ENCODE measurements at regions not wholly inside any gene's neighbourhood (a gene's known extent, or its start where the extent isn't known, plus 50 kb on each side); places are given as distances from the start of the nearest gene placed in this dataset.

DNA sequence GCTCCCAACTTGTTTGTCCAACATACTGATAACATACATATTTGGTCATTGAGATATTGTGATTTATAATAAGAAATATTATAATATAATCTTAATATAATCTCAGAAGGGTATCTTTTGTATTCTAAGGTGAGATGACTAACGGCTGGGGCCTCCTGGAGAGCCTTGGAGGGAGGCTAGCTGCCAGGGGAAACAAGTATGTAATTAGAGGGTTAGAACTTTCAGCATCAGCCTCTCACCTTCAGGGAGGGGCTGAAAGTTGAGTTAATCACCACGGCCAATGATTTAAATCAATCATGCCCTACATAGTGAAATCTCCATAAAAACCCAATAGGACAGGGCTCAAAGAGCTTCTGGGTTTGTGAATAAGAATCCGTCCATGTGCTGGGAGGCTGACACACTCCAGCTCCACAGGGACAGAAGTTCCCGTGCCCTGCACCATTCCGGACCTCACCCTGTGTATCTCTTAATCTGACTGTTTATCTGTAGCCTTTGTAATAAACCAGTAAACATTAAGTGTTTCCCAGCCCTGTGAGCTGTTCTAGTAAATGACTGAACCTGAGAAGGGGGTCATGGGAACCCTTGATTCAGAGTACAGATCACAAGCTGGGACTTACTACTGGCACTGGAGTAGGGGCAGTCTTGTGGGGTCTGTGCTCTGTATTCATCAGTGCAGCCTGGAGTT lies 86.3 kb upstream of the STEAP1B start:
- no peak for DNase-seq (ENCODE audit: low read depth)

DNA sequence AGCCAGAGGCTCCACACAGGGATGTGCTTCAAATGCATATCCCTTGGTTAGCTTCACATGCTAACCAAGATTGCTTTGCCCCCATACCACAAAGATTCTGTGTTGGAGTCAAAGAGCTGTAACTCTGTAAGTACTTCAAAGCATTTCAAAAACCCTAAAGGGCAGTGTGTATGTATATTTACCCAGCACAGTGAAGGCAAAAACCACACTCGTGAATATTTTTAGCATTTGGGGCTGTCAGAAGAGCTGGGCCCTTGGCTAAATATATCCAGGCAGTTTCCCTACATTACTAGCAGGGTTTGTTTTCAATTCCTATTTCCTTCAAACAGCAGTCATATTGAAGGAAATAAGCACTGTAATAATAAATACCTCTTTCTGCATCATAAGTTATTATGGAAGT lies 84.2 kb upstream of the STEAP1B start:
- DNase-seq (ENCODE audit: low read depth), result no peak

DNA sequence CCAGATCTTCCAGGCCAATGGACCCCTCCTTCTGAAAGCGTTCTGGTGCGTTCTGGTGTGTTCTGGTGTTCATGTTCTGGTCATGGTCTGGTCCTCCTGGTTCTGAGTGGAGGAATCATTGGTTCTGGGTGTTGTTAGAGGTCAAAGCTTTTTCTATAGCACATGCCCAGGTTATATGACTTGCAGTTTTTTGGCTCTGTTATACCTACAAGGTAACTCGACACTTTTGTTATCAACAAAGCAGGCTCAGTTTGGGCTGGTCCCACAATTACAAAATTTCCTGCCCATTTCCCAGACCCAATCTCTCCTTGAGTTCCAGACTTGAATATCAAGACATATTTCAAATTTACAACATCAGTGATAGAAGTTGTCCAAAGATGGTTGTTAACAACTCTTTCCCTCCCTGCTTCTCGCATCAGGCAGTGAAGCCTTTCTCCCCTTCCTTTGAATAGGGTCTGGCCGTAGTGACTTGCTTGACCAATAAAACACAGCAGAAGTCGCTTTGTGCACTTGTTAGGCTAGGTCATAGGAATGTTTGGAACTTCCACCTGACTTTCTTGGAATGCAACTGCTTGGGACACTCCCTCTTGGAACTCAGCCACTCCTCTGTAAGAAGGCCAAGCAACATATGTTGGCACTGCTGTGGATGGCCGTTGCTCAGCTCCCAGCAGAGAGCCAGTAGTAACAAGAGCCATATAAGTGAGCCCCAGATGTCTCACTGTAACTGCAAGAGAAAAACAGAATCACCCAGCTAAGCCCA lies 83.1 kb upstream of the STEAP1B start:
- no peak for DNase-seq (ENCODE audit: low read depth)

DNA sequence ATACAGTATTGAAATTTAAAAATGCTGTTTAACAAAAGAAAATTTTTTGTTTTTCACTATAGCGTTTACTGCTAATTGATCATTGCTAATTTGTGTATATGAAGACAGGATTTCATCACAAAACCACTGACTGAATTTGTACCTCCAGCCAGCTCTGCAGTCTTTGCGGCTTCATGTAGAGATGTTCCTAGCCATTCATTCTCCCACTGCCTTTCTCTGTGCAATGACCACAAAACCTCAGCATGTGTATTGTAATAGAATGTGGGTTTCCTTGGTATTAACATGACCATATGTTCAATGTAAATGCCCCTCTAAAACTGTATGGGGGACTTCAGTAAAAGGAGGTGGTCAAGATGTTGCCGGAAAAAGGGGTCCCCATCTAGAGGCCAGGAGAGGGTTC lies 81.1 kb upstream of the STEAP1B start:
- no peak for DNase-seq (ENCODE audit: low read depth)

DNA sequence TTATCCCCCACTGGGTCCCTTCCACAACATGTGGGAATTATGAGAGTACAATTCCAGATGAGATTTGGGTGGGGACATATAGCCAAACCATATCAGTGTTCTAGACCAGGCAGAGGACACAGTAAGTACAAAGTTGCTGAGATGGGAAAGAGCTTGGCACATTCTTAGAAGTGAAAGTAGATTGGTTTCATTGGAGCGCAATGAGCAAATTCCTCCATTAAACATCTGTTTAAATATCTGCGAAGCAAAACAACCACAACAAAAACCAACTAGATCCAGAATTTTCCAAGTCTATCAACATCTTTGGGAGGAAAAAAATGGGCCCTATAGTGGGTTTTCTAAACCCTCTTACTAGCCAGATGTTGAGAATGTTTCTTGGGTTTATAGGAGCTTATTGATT lies 80.0 kb upstream of the STEAP1B start:
- DNase-seq (ENCODE audit: low read depth), result no peak

DNA sequence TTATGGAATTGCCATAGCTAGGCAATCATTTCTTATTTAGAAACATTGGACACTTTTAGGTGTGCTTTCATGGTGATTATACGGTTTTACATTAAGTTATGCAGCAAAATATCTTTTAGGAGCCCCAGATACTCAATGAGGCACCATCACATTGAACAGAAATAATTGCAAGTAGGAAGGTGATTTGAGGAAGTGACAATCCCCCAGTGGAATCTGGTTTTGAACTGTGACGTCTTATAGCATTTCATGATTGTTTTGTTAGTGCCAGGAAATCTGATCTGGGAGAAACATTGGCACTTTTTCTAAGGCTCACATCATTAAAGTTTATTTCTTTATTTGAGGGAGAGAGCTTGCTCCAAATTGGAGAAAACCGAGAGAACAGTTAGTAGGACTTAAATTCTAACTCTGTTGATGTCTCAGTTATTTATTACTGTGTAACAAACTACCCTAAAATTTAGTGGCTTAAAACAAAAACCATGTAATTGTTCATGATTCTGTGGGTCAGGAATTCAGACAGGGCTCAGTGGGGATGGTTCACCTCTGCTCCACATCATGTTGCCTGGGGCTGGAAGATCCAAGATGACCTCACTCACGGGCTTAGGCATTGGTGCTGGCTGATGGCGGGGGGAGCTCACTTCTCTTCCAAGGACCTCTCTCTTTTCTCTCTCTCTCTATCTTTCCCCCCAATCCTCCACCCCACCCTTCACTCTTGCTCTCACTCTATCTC lies 78.2 kb upstream of the STEAP1B start:
- DNase-seq (ENCODE audit: low read depth), result no peak

DNA sequence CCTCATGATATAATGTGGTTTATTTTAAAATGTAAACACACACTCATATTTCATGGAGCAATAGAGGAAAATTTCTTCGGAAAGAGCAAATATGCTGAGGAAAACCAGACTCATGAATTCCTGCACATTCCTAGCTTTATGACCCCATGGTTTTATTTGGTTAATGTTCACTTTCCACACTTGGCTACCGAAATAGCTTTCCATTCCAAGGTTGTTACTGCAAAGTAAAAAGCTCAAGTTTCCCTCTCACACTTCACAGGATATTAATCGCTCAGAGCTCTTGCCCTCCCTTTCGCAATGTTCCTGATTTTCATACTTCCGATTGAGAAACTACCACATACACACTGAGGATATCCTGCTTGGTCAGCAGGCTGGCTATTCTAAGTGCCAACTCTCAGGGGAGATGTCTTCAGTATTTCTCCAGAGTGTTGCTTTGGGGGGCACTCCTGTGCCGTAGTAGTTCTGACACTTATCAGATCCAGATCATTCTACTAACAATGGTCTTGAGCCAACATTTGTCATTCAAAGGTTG lies 77.5 kb upstream of the STEAP1B start:
- no peak for DNase-seq (ENCODE audit: low read depth)

DNA sequence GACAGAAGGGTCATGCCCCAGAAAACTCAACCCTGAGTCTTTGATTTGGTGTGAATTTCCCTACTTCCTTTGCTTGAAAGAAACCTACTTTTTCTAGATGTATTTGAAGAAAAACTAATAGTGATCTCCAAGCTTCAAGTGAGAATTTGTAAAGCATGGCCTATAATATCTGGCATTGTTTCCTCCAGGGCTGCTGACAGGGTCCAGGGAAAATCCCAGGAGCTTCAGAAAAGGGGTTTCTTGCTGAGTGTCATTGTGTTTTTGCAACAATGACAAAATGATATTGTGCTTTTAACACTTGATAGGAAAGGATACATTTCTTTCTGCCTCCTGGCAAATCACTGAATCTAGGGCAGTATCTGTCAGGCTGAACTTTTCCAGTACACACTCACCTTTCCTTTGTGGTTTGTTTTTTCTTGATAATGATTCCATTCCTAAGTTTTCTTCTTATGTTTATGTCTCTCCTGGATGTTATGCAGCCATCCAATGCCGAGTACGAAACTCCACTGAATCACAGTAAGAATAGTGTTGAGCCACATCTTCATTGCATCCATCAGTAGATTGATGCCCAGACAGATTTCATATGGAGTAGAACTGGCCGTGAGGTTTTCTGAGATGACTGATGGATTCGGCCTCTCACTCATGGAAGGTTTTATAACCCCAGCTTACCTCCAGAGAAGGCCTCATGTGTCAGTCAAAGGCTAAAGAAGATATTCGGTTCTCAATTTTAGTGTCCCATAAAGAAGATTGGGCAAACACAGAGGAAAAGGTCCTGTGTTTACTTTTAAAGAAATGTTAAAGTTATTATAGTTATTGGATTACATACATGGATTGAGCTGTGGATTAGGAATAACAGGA lies 76.9 kb upstream of the STEAP1B start:
- no peak for DNase-seq (ENCODE audit: low read depth)

DNA sequence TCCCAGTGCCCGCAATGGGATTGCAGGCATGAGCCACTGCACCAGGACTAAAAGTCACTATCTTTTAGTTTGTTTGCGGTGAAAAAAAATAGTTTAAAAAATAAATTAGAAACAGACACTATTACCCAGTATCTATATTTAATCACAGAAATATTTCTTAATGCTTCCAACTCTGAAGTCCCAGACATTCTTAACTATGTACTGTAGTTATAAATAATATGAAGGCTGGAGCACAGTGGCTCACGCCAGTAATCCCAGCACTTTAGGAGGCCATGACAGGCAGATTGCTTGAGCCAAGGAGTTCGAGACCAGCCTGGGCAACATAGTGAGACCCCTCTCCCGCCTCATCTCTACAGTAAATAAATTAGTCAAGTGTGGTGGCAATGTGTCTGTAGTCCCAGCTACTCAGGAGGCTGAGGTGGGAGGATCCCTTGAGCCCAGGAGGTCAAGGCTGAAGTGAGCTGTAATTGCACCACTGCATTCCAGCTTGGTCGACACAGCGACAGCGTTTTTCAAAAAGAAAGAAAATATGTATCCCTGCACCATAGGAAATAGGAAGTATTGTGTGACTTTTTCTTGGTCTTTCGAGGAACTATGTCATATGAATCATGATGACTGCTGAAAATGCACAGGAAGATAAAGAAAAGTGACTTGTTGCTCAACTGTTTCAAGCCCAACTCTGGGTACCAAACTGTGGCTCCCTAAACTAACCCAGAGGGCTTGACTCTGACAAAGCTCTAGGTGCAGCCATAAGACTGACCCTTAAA lies 74.9 kb upstream of the STEAP1B start:
- DNase-seq (ENCODE audit: low read depth), result no peak

DNA sequence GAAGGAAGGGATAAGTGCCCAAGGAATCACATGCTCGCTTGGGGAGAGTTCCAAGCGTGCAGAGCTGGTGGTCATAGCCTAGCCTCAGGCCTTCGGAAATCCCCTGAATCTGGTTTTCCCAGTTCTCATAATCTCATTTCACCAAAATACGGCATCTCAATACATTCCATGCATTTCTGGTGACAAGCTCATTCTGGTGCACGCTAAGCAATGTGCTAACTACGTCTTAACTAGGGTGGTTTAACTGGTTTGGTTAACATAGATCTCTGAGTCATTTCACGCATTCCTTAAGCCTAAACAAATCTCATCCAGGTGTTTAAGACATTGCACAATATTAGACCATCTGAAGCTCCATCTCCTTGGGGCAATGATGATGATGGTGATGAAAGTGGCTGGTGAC lies 72.9 kb upstream of the STEAP1B start:
- DNase-seq (ENCODE audit: low read depth), result no peak

DNA sequence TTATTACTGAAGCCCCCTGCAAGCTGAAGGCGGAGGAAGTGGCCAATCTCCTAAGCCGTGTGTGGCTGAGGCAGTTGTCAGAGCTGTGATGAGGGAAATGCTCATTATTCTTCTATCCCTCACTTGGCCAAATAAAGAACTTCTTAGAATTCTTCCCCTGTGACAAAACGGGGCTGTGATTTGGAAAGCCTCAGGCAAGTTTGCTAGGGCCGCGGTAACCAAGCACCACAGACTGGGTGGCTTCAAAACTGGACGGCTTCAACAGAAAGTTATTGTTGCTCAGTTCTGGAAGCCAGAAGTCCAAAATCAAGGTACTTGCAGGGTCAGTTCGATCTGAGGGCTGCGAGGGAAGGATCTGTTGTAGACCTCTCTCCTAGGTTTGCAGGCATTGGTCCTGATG lies 72.3 kb upstream of the STEAP1B start:
- no peak for DNase-seq (ENCODE audit: low read depth)

DNA sequence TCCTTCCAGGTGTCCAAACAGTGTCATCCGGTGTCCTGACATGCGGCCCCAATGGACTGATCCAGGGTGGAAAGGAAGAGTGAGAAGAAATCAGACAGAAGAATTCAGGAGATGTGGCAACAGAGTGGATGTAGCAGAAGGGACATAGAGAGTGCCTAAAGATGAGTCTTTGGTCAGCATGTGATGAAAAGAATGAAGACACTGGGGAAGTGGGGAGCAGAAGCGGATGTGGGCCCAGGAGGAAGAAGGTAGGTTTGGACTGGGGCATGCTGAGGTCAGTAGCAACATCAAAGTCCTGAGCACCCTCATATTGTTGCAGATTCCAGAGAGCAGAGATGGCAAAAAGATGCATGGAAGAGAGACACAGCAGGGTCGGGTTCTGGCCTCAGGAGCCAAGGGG lies 71.8 kb upstream of the STEAP1B start:
- no peak for DNase-seq (ENCODE audit: low read depth)

DNA sequence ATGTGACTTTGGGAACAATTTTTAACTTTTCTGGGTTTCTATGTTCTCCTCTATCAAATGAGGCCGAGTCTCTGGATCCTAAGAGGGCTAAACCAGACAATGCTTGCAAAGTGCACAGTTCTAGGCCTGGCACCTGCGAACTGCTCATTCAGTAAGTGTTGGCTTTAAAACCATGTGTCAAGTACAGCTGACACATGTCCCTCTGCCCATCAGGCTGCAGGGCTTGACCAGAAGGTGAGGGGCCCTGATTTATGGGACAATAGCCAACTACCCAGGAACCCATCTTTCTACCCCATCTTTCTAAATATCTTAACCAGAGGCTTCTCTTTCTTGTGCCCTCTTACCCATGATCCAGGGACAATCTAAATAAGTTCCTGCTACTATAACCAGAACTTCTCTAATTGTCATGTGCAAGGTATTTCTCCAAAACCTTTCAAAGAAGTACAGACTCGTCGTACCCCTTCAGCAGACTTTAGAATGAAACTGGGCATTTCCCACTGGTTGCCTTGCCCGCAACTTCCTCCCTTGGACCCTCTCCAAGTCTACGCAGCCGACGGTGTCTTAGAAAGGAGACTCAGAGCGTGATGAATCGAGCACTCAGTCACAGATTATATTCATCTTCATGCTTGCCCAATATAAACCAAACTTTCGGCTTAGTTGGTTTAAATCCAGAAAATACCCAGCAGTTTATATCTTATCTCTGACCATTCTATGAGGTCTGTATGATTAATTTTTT lies 69.8 kb upstream of the STEAP1B start:
- no peak for DNase-seq (ENCODE audit: low read depth)

DNA sequence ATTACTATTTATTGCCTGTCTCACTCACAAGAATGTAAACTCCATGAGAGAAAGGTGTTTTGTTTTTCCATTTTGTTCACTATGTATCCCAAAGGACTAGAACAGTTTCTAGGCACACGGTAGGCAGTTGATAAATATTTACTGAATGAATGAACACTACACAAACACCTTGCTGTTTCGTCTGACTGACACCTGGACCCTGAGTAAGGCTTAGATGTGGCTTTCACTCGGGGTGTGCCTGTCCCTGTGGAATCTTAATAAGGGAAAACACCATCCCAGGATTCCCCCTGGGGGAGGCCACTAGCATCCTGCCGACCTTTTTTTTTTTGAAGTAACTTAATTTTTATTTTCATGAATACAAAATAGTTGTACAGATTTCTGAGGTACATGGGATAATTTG lies 66.6 kb upstream of the STEAP1B start:
- no peak for DNase-seq (ENCODE audit: low read depth)

DNA sequence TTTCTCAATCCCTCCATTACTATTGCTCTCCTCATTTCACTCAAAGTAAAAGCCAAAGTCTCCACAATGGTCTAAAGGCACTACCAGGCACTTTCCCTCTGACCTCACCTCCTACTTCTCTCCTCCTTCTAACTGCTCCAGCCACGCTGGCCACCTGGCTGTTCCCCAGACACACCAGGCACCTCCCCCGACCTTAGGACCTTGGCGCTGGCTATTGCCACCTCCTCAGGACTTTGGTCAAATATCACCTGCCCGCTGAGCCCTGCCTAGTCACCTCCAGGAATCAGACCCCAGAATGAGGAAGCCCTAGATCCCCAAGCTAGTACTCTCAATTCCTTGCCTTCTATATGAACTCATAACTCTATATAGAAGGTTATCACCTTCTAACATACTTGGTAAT lies 66.2 kb upstream of the STEAP1B start:
- DNase-seq (ENCODE audit: low read depth), result no peak

DNA sequence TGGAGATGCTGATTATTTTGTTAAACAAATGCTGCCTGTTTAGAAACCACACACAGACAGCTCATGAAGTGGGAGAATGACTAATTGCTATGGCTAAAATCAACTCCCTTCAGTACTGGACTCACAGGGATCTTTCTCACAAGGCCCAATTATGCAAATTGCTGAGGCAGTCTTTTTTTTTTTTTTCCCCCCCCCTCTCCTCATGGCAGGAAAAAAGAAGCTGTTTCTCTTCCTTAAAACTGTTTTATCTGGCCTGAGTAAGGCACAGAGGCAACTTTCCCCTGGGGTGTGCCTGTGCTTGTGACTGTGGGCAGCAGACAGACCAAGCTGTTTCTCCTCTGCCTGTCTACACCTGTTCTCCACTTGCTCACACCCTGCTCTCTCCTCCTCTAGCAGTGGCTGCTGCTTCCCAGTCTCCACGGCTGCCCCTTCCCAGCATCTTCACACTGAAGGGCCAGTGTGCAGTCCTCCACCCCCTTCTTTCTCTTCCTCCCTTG lies 65.4 kb upstream of the STEAP1B start:
- no peak for DNase-seq (ENCODE audit: low read depth)

DNA sequence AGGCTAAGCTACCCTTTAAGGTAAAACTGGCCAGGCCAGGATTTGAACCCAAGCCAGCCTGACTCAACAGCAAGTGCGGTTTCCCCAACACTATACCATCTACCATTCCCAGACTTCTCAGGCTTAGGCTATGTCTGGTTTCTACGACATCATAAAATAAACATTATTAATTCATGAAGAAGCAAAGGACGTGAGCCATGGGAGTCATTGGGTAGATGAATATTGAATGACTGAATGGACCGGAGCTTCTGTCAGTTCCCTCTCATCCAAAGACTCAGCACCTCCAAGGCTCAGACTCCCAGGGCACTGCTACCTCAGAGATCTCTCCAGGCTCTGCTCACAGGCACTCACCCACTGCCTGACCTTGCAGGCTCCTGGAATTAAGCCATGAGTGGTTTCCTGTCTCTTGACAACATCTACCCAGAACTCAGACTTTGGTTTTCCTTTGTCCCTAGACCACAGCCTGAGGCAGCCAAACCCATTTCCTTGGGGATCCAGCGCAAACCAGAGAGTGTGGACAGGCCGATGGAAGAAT lies 64.6 kb upstream of the STEAP1B start:
- DNase-seq (ENCODE audit: low read depth), result no peak

DNA sequence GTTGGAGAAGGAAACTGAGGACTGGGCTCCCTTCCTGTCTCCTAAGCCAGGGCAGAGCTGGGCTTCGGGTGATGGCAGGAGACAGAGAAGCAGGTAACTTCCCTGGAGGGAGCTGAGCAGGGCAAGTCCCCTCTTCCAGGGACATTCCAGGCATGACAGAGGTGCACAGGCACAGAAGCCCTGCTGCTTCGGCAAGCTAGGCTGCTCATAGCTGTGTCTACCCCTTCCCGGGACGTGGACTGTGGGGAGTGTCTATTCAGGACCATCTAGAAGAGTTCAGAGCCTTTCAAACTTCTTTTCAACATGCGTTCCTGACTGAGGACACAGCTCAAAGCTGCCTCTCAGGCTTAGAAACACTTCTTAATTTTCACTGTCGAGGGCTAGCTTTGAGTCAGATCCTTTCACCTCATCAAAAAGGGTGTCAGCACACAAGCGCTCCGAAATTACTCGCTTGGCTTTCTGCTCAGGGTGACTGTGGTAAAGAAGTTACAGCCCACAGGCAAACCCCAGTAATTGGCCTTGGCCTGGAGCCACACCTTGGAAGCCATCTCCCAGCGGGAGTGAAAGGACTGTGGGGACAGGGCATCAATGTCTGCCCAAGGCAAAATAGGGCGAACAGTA lies 63.7 kb upstream of the STEAP1B start:
- no peak for DNase-seq (ENCODE audit: low read depth)

DNA sequence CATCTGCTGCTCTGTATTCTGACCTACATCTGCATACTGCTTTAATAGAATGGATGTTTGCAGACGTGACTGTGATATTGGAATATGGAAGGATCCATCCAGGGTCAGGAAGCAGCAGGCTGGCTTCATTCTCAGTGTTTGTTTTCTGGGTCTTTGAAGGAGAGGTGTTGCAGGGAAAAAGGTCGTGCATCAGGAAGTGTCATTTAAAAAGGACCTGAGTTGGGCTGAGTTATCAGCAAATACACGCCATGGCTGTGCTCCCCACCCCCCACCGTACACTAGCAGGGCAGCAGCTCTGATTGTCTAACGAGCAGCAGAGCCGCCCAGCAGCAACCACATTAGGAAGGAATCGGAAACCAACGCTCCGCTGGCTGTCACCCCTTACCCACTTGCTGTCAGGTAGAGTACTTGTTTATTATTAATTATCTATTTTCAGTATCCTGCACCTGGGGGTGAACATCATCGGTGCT lies 63.1 kb upstream of the STEAP1B start:
- no peak for DNase-seq (ENCODE audit: low read depth)
